ENCODE measurements at regions not wholly inside any gene's neighbourhood (a gene's known extent, or its start where the extent isn't known, plus 50 kb on each side); places are given as distances from the start of the nearest gene placed in this dataset.

DNA sequence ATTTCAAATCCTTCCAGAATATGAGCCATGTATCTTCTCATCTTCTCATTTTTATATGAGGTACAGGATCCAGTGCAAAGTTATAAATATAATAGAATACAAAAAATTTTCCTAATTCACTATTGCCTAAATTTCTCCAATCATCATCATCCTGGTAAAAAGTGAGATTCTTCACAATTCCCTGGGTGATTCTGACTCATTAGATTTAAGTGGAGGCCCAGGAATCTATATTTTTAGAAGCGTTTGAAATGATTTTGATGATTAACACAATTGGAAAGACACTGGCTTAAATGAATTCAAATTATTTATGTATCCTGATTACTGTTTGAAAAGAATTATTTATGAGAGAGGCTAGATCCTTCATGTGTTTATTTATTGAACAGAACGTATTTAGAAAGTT, 380.3 kb upstream of the PDE3A start:
- TF ChIP-seq PAX5 (IDR thresholded peaks at IDR 0.05; ENCODE audit: insufficient read depth, low read length, severe bottlenecking): no peak
- no peak for TF ChIP-seq POLR2A (IDR thresholded peaks at IDR 0.05; ENCODE audit: low read depth, low read length)
- TF ChIP-seq TAF1 (IDR thresholded peaks at IDR 0.05; ENCODE audit: low read depth, low read length): no peak
- no peak for TF ChIP-seq POLR2AphosphoS5 (IDR thresholded peaks at IDR 0.05; ENCODE audit: low read depth, low read length)
- TF ChIP-seq SPI1 (IDR thresholded peaks at IDR 0.05; ENCODE audit: low read depth, low read length): no peak
- no peak for TF ChIP-seq POU2F2 (IDR thresholded peaks at IDR 0.05; ENCODE audit: low read depth, low read length)

All from GM12891 (cell line).